Small intestine (tissue), 7 donors: ENCODE measurements at regions not wholly inside any gene's neighbourhood (a gene's known extent, or its start where the extent isn't known, plus 50 kb on each side); places are given as distances from the start of the nearest gene placed in this dataset.

ENCODE experiments used
- DNase-seq, 2 donors: peaks; one replicate each; pipeline versions ENCODE4 v3.0.0 to v3.0.0-alpha.2; 2013
- FAIRE-seq: peaks from 2 replicates; lab custom pipeline; 2012; peaks lifted over from hg19 to GRCh38; lab: Jason Lieb, UNC
- H3K27ac ChIP-seq, 3 donors: one replicate each; pipeline ENCODE4 v1.5.1; 2013; ENCODE audit warnings: low read length in 2 of 3, mild to moderate bottlenecking in 2 of 3, control low read depth in 1 of 3, inconsistent platforms in 1 of 3, low read depth in 1 of 3, moderate library complexity in 1 of 3
- H3K27me3 ChIP-seq, 3 donors: one replicate each; pipeline ENCODE4 v1.6.1; 2013; ENCODE audit warnings: low read length in 3 of 3, inconsistent platforms in 1 of 3; ENCODE audit not compliant: control insufficient read depth in 3 of 3, insufficient read depth in 3 of 3
- H3K36me3 ChIP-seq, 3 donors: one replicate each; pipeline ENCODE4 v1.6.1; 2013; ENCODE audit warnings: low read length in 3 of 3, inconsistent platforms in 1 of 3, low read depth in 1 of 3, mild to moderate bottlenecking in 1 of 3, moderate library complexity in 1 of 3; ENCODE audit not compliant: control insufficient read depth in 3 of 3, insufficient read depth in 2 of 3
- H3K4me1 ChIP-seq, 3 donors: one replicate each; pipeline ENCODE4 v1.6.1; 2013; ENCODE audit warnings: low read length in 2 of 3, inconsistent platforms in 1 of 3, low read depth in 1 of 3, mild to moderate bottlenecking in 1 of 3, moderate library complexity in 1 of 3; ENCODE audit not compliant: control insufficient read depth in 3 of 3, insufficient read depth in 2 of 3
- H3K4me3 ChIP-seq, 3 donors: one replicate each; pipeline ENCODE4 v1.5.1; 2013; ENCODE audit warnings: low read length in 3 of 3, control low read depth in 1 of 3, inconsistent platforms in 1 of 3, low read depth in 1 of 3, mild to moderate bottlenecking in 1 of 3, moderate library complexity in 1 of 3
- H3K9me3 ChIP-seq, 2 donors: one replicate each; pipeline ENCODE4 v1.6.1; 2013; ENCODE audit warnings: low read depth in 1 of 2, low read length in 1 of 2; ENCODE audit not compliant: control insufficient read depth in 2 of 2, insufficient read depth in 1 of 2
- WGBS, 3 donors: extraction: QIAGEN DNeasy Blood & Tissue Kit; methylation state at CpG; one replicate each; pipeline ENCODE4 v1.1.7; 2013; 5-methylcytosine and 5-hydroxymethylcytosine counted together
- donor health status: healthy with polysubstance abuse.
- donor health status: control.
- donor health status: control.
- donor health status: Bipolar disorder and iron deficiency.
- donor health status: healthy.

GRCh38 chr18:72470391-72470790, 73.8 kb downstream of the CBLN2 start:
- FAIRE-seq (no peak), DNase-seq (no peak)
- H3K4me1 ChIP-seq: no peaks in the 10 kb centered on the region
- no peak overlapping the region for H3K27ac ChIP-seq
- H3K36me3 ChIP-seq: no peaks in the 10 kb centered on the region
- H3K9me3 ChIP-seq: peaks cover 0 to 1% of the 10 kb centered on the region in 2 donors
- H3K27me3 ChIP-seq: no peaks in the 10 kb centered on the region
- H3K4me3 ChIP-seq: no peak overlapping the region

- Histone ChIP-seq H3K36me3 (no peaks in the 10 kb centered on the region), H3K4me3 (no peak overlapping the region), H3K27ac (no peak overlapping the region), H3K9me3 (peaks cover 0 to 1% of the 10 kb centered on the region in 2 donors), H3K4me1 (no peaks in the 10 kb centered on the region), H3K27me3 (no peaks in the 10 kb centered on the region)
- FAIRE-seq: no peak
- no peak for DNase-seq
- whole genome bisulfite sequencing, 3 donors: 57 to 67% (median 67%) methylated on average over 4 of the region's 4 CpGs
Observed at GRCh38 chr18:72468021-72468710, 76.0 kb downstream of the CBLN2 start.

GRCh38 chr18:72460210-72460680, 83.9 kb downstream of the CBLN2 start:
- FAIRE-seq (no peak), DNase-seq (no peak)
- H3K27ac ChIP-seq: no peak overlapping the region
- no peaks in the 10 kb centered on the region for H3K27me3 ChIP-seq
- H3K4me3 ChIP-seq: no peak overlapping the region
- H3K4me1 ChIP-seq: no peaks in the 10 kb centered on the region
- H3K36me3 ChIP-seq: no peaks in the 10 kb centered on the region
- WGBS, 3 donors: 63 to 68% (median 65%) methylated on average over 1 of the region's 1 CpG
- no peaks in the 10 kb centered on the region for H3K9me3 ChIP-seq

- Histone ChIP-seq H3K27me3 (no peaks in the 10 kb centered on the region), H3K4me3 (no peak overlapping the region), H3K27ac (no peak overlapping the region), H3K4me1 (no peaks in the 10 kb centered on the region), H3K36me3 (no peaks in the 10 kb centered on the region), H3K9me3 (peaks cover 0 to under 1% of the 10 kb centered on the region in 2 donors)
- DNase-seq (no peak), FAIRE-seq (no peak)
Observed at GRCh38 chr18:72458271-72458670, 85.9 kb downstream of the CBLN2 start.

GRCh38 chr18:72456802-72457201, 87.3 kb downstream of the CBLN2 start:
- 68 to 80% (median 68%) methylated on average over 1 of the region's 1 CpG for WGBS, 3 donors
- Histone ChIP-seq H3K4me3 (no peak overlapping the region), H3K9me3 (peaks cover 0 to 2% of the 10 kb centered on the region in 2 donors), H3K27ac (no peak overlapping the region), H3K4me1 (no peaks in the 10 kb centered on the region), H3K36me3 (no peaks in the 10 kb centered on the region), H3K27me3 (no peaks in the 10 kb centered on the region)
- FAIRE-seq (no peak), DNase-seq (no peak)

- Histone ChIP-seq H3K9me3 (peaks cover 0 to 4% of the 10 kb centered on the region in 2 donors), H3K4me1 (no peaks in the 10 kb centered on the region), H3K27ac (no peak overlapping the region), H3K27me3 (no peaks in the 10 kb centered on the region), H3K36me3 (no peaks in the 10 kb centered on the region), H3K4me3 (no peak overlapping the region)
- WGBS, 3 donors: 77 to 83% (median 79%) methylated on average over 6 of the region's 6 CpGs
- no peak for FAIRE-seq
- DNase-seq: no peak
Observed at GRCh38 chr18:72452328-72452727, 91.8 kb downstream of the CBLN2 start.

- Histone ChIP-seq H3K9me3 (peaks cover 0 to 2% of the 10 kb centered on the region in 2 donors), H3K4me3 (no peak overlapping the region), H3K27me3 (no peaks in the 10 kb centered on the region), H3K27ac (no peak overlapping the region), H3K36me3 (no peaks in the 10 kb centered on the region), H3K4me1 (no peaks in the 10 kb centered on the region)
- WGBS, 3 donors: 32 to 42% (median 41%) methylated on average over 4 of the region's 4 CpGs
- FAIRE-seq (no peak), DNase-seq (no peak)
Observed at GRCh38 chr18:72444798-72445155, 99.4 kb downstream of the CBLN2 start.

- no peak for FAIRE-seq
- H3K27ac ChIP-seq: no peak overlapping the region
- no peaks in the 10 kb centered on the region for H3K4me1 ChIP-seq
- H3K27me3 ChIP-seq: no peaks in the 10 kb centered on the region
- no peaks in the 10 kb centered on the region for H3K36me3 ChIP-seq
- no peak for DNase-seq
- peaks cover 0 to 2% of the 10 kb centered on the region in 2 donors for H3K9me3 ChIP-seq
- 55 to 61% (median 58%) methylated on average over 7 of the region's 7 CpGs for WGBS, 3 donors
- H3K4me3 ChIP-seq: no peak overlapping the region
Observed at GRCh38 chr18:72444111-72444797, 99.9 kb downstream of the CBLN2 start.
